Spleen (tissue), 7 donors: ENCODE measurements at regions not wholly inside any gene's neighbourhood (a gene's known extent, or its start where the extent isn't known, plus 50 kb on each side); places are given as distances from the start of the nearest gene placed in this dataset.

Source experiments
- POLR2A ChIP-seq, 3 donors: fragments of 450-650 bp; IDR thresholded peaks; one replicate each; pipeline ENCODE4 v1.5.1; 2017; ENCODE audit warnings: antibody characterized with exemption in 3 of 3, mild to moderate bottlenecking in 1 of 3
- TF ChIP-seq, protein P1 (sequence below), 11 experiments: fragments of 200-600 bp in 7 of 11; fragments of 450-650 bp in 4 of 11; sonication (generic) in 4 of 11; IDR thresholded peaks in 8 of 11; conservative IDR thresholded peaks in 3 of 11; 1 replicate in 7 of 11; 2 replicates in 4 of 11; pipeline versions ENCODE4 v1.4.0 to v1.8.0; 2016 to 2021; ENCODE audit warnings: antibody characterized with exemption in 11 of 11, inconsistent platforms in 4 of 11, mild to moderate bottlenecking in 1 of 11
- donor health status: DM: no; HTN: no; CAD: no; lungs with moderate emphysema.
- donor health status: DM: no; HTN: no; CAD: no.
- donor health status: DM: no; HTN: no; CAD: no.

DNA sequence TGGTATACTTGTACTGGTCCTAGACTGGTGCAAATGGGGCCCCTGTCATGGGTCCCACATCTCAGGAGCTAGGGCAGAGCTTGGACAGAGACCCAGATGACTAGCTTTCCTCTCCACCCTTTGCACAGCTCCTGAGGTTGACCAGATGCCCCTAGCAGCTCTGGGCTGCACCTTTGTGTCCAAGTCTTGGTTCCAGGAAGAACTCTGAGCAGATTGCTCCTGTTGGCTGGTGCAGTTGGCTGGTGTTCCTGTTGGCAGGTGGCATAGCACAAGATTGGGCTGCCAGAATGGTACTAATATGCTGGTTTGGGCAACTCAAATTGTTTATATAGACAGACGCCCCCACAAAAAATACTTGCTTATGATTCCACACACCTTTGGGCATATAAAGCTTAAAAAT is 89.4 kb upstream of the EZR start:
- TF ChIP-seq POLR2A (IDR thresholded peaks at IDR 0.05): no peak
- TF ChIP-seq, protein P1, sequence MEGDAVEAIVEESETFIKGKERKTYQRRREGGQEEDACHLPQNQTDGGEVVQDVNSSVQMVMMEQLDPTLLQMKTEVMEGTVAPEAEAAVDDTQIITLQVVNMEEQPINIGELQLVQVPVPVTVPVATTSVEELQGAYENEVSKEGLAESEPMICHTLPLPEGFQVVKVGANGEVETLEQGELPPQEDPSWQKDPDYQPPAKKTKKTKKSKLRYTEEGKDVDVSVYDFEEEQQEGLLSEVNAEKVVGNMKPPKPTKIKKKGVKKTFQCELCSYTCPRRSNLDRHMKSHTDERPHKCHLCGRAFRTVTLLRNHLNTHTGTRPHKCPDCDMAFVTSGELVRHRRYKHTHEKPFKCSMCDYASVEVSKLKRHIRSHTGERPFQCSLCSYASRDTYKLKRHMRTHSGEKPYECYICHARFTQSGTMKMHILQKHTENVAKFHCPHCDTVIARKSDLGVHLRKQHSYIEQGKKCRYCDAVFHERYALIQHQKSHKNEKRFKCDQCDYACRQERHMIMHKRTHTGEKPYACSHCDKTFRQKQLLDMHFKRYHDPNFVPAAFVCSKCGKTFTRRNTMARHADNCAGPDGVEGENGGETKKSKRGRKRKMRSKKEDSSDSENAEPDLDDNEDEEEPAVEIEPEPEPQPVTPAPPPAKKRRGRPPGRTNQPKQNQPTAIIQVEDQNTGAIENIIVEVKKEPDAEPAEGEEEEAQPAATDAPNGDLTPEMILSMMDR (IDR thresholded peaks at IDR 0.05 in 8 of 11, conservative IDR thresholded peaks at IDR 0.05 in 3 of 11): no peak
